ENCODE measurements at regions not wholly inside any gene's neighbourhood (a gene's known extent, or its start where the extent isn't known, plus 50 kb on each side); places are given as distances from the start of the nearest gene placed in this dataset.

DNA sequence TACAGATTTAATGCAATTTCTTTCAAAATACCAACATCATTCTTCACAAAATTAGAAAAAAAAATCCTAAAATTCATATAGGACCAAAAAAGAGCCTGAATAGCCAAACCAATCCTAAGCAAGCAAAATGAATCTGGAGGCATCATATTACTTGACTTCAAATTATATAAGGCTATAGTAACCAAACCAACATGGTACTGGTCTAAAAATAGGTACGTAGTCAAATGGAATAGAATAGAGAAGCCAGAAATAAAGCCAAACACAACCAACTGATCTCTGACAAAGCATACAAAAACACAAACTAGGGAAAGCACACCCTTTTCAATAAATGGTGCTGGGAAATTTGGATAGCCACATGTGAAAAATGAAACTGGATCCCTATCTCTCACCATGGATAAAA is 112.3 kb upstream of the TSPAN2 start:
- TF ChIP-seq, protein P1, sequence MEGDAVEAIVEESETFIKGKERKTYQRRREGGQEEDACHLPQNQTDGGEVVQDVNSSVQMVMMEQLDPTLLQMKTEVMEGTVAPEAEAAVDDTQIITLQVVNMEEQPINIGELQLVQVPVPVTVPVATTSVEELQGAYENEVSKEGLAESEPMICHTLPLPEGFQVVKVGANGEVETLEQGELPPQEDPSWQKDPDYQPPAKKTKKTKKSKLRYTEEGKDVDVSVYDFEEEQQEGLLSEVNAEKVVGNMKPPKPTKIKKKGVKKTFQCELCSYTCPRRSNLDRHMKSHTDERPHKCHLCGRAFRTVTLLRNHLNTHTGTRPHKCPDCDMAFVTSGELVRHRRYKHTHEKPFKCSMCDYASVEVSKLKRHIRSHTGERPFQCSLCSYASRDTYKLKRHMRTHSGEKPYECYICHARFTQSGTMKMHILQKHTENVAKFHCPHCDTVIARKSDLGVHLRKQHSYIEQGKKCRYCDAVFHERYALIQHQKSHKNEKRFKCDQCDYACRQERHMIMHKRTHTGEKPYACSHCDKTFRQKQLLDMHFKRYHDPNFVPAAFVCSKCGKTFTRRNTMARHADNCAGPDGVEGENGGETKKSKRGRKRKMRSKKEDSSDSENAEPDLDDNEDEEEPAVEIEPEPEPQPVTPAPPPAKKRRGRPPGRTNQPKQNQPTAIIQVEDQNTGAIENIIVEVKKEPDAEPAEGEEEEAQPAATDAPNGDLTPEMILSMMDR (IDR thresholded peaks at IDR 0.05): no peak
- TF ChIP-seq EZH2 (IDR thresholded peaks at IDR 0.05; ENCODE audit: borderline replicate concordance, insufficient read depth, low read depth, low read length, poor library complexity, severe bottlenecking): no peak

Measured in B cell (primary cell).